HEK293T (cell line): ENCODE measurements at regions not wholly inside any gene's neighbourhood (a gene's known extent, or its start where the extent isn't known, plus 50 kb on each side); places are given as distances from the start of the nearest gene placed in this dataset.

ENCODE experiments used
- ARNT ChIP-seq: fragments of 450-650 bp; IDR thresholded peaks from 2 replicates; pipeline ENCODE4 v1.6.1; 2017; ENCODE audit warnings: mild to moderate bottlenecking
- ELF4 ChIP-seq: fragments of 450-650 bp; IDR thresholded peaks from 2 replicates; pipeline ENCODE4 v1.6.1; 2017; ENCODE audit warnings: antibody characterized with exemption
- FOXK2 ChIP-seq: fragments of 450-650 bp; IDR thresholded peaks from 2 replicates; pipeline ENCODE4 v1.6.1; 2016; ENCODE audit warnings: mild to moderate bottlenecking
- FOXM1 ChIP-seq: fragments of 450-650 bp; IDR thresholded peaks from 2 replicates; pipeline ENCODE4 v1.6.1; 2017; ENCODE audit warnings: mild to moderate bottlenecking, borderline replicate concordance
- NFRKB ChIP-seq: fragments of 450-650 bp; IDR thresholded peaks from 2 replicates; pipeline ENCODE4 v1.6.1; 2016; ENCODE audit warnings: mild to moderate bottlenecking, moderate library complexity
- PKNOX1 ChIP-seq: fragments of 450-650 bp; IDR thresholded peaks from 2 replicates; pipeline ENCODE4 v1.6.1; 2016
- SP1 ChIP-seq: fragments of 450-650 bp; IDR thresholded peaks from 2 replicates; pipeline ENCODE4 v1.6.1; 2017
- SUZ12 ChIP-seq: fragments of 450-650 bp; IDR thresholded peaks from 2 replicates; pipeline ENCODE4 v1.6.1; 2016; ENCODE audit warnings: mild to moderate bottlenecking
- TARDBP ChIP-seq: fragments of 450-650 bp; IDR thresholded peaks from 2 replicates; pipeline ENCODE4 v1.6.1; 2016

DNA sequence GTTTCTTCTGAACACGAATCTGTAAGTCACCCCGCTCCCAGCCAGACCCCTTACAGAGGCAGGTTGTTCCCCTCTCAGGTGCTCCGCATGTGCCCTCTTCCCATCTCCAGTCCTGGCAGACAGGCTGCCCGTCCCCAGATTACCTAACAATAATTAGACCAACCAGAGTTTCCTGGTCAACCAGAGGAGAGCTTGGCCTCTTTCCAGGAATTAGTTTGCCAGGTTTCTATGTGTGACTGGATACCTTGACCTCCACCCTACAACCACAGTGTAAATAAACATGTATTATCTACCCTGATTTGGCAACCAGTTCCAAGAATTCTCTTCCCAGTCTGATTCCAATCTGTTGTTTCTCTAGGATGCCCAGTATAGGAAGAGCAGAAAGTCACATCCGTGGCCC is 178.0 kb upstream of the UMPS start:
- TF ChIP-seq FOXK2 (no peak), SP1 (no peak), ARNT (no peak), TARDBP (no peak), FOXM1 (no peak), SUZ12 (no peak), ELF4 (no peak), PKNOX1 (no peak), NFRKB (no peak)
